GM19023 (cell line): ENCODE measurements at regions not wholly inside any gene's neighbourhood (a gene's known extent, or its start where the extent isn't known, plus 50 kb on each side); places are given as distances from the start of the nearest gene placed in this dataset.

Experiments used
- ATAC-seq: cut with Tn5 transposase; IDR thresholded peaks from one replicate; pipeline ENCODE4 v1.9.1; 2021; ENCODE audit warnings: mild to moderate bottlenecking, moderate library complexity; ENCODE audit not compliant: unreplicated experiment

GRCh38 chr12:28933176-28933575, 215.9 kb upstream of the FAR2 start:
- ATAC-seq = no peak

GRCh38 chr12:28933864-28934527, 215.1 kb upstream of the FAR2 start:
- no peak for ATAC-seq

- ATAC-seq = no peak
Measured at GRCh38 chr12:28936221-28936620, 212.9 kb upstream of the FAR2 start.

- ATAC-seq = no peak
Measured at GRCh38 chr12:28936711-28937110, 212.4 kb upstream of the FAR2 start.

- ATAC-seq = no peak
Measured at GRCh38 chr12:28937196-28937595, 211.9 kb upstream of the FAR2 start.

- ATAC-seq = no peak
Measured at GRCh38 chr12:28938056-28938455, 211.0 kb upstream of the FAR2 start.

- ATAC-seq = no peak
Measured at GRCh38 chr12:28938581-28939235, 210.4 kb upstream of the FAR2 start.

- ATAC-seq = no peak
Measured at GRCh38 chr12:28939427-28939826, 209.7 kb upstream of the FAR2 start.

GRCh38 chr12:28941248-28941647, 207.8 kb upstream of the FAR2 start:
- no peak for ATAC-seq

GRCh38 chr12:28946361-28946760, 202.7 kb upstream of the FAR2 start:
- ATAC-seq = no peak

GRCh38 chr12:28948685-28949084, 200.4 kb upstream of the FAR2 start:
- no peak for ATAC-seq

GRCh38 chr12:28949184-28949583, 199.9 kb upstream of the FAR2 start:
- no peak for ATAC-seq

GRCh38 chr12:28950049-28950448, 199.0 kb upstream of the FAR2 start:
- no peak for ATAC-seq

- ATAC-seq = no peak
Measured at GRCh38 chr12:28951935-28952334, 197.1 kb upstream of the FAR2 start.

- no peak for ATAC-seq
Measured at GRCh38 chr12:28954333-28954732, 194.7 kb upstream of the FAR2 start.

- ATAC-seq = no peak
Measured at GRCh38 chr12:28955491-28955890, 193.6 kb upstream of the FAR2 start.

- ATAC-seq = no peak
Measured at GRCh38 chr12:28955931-28956330, 193.1 kb upstream of the FAR2 start.

GRCh38 chr12:28958553-28959195, 190.4 kb upstream of the FAR2 start:
- ATAC-seq = no peak

- ATAC-seq = no peak
Measured at GRCh38 chr12:28961948-28962384, 187.1 kb upstream of the FAR2 start.

- no peak for ATAC-seq
Measured at GRCh38 chr12:28963554-28963953, 185.5 kb upstream of the FAR2 start.

GRCh38 chr12:28966046-28966780, 182.9 kb upstream of the FAR2 start:
- ATAC-seq = no peak

GRCh38 chr12:28967426-28967825, 181.7 kb upstream of the FAR2 start:
- ATAC-seq = no peak
